Transverse colon (tissue), 4 donors: ENCODE measurements at regions not wholly inside any gene's neighbourhood (a gene's known extent, or its start where the extent isn't known, plus 50 kb on each side); places are given as distances from the start of the nearest gene placed in this dataset.

Source experiments
- DNase-seq: peaks from one replicate; pipeline ENCODE4 v3.0.0-alpha.2; 2019
- H3K27ac ChIP-seq, 4 donors: fragments of 200-600 bp; sonication (generic); 2 replicates each; pipeline ENCODE4 v1.5.1; 2016 to 2018; ENCODE audit warnings: inconsistent platforms in 4 of 4
- H3K27me3 ChIP-seq: fragments of 200-600 bp; sonication (generic); 2 replicates; pipeline ENCODE4 v1.5.1; 2017; ENCODE audit warnings: inconsistent platforms
- H3K36me3 ChIP-seq, 4 donors: fragments of 200-600 bp; sonication (generic); 2 replicates each; pipeline ENCODE4 v1.5.1; 2017 to 2019; ENCODE audit warnings: inconsistent platforms in 4 of 4
- H3K4me1 ChIP-seq, 4 donors: fragments of 200-600 bp; sonication (generic); 2 replicates each; pipeline ENCODE4 v1.5.1; 2017 to 2020; ENCODE audit warnings: inconsistent platforms in 4 of 4
- H3K4me3 ChIP-seq, 4 donors: fragments of 200-600 bp; sonication (generic); 1 replicate in 1 of 4; 2 replicates in 3 of 4; pipeline versions ENCODE4 v1.5.1 to v1.6.1; 2017 to 2019; ENCODE audit warnings: inconsistent platforms in 4 of 4
- H3K9me3 ChIP-seq, 2 donors: fragments of 200-600 bp; sonication (generic); 2 replicates each; pipeline ENCODE4 v1.5.1; 2017 to 2019; ENCODE audit warnings: inconsistent platforms in 2 of 2
- CTCF ChIP-seq, 5 experiments: fragments of 200-600 bp in 3 of 5; fragments of 450-650 bp in 2 of 5; sonication (generic) in 3 of 5; IDR thresholded peaks; 1 replicate in 2 of 5; 2 replicates in 3 of 5; pipeline ENCODE4 v1.5.1; 2016 to 2017; ENCODE audit warnings: antibody characterized with exemption in 5 of 5, inconsistent platforms in 3 of 5, mild to moderate bottlenecking in 2 of 5, moderate library complexity in 1 of 5
- EP300 ChIP-seq: sonication (generic); formaldehyde crosslinking; IDR thresholded peaks from one replicate; pipeline ENCODE4 v1.6.1; 2017; ENCODE audit warnings: antibody characterized with exemption, low read depth
- POLR2A ChIP-seq: fragments of 450-650 bp; IDR thresholded peaks from one replicate; pipeline ENCODE4 v1.6.1; 2016; ENCODE audit warnings: antibody characterized with exemption, mild to moderate bottlenecking, moderate library complexity
- POLR2AphosphoS5 ChIP-seq, 3 donors: sonication (generic); formaldehyde crosslinking; IDR thresholded peaks; one replicate each; pipeline ENCODE4 v1.6.1; 2016; ENCODE audit warnings: antibody characterized with exemption in 3 of 3
- WGBS, 2 donors: methylation state at CpG; one replicate each; pipeline ENCODE4 v1.1.5; 2018; ENCODE audit warnings: low coverage in 1 of 2; 5-methylcytosine and 5-hydroxymethylcytosine counted together
- in situ Hi-C, 4 donors: fragments of 200-750 bp; cut with MboI; loops; one replicate each; pipeline versions ENCODE4 v1.15.0 to v1.15.1; 2017; ENCODE audit warnings: low sequenced_read_pairs in 3 of 4, low pct_ligation_motif_present in 1 of 4, low pct_unique_long_range_greater_than_20kb in 1 of 4
- intact Hi-C: fragments of 100-400 bp; cut with DNase I; formaldehyde crosslinking; loops from one replicate; pipeline ENCODE4 v1.15.1; 2023; ENCODE audit warnings: low total_unique reads

DNA sequence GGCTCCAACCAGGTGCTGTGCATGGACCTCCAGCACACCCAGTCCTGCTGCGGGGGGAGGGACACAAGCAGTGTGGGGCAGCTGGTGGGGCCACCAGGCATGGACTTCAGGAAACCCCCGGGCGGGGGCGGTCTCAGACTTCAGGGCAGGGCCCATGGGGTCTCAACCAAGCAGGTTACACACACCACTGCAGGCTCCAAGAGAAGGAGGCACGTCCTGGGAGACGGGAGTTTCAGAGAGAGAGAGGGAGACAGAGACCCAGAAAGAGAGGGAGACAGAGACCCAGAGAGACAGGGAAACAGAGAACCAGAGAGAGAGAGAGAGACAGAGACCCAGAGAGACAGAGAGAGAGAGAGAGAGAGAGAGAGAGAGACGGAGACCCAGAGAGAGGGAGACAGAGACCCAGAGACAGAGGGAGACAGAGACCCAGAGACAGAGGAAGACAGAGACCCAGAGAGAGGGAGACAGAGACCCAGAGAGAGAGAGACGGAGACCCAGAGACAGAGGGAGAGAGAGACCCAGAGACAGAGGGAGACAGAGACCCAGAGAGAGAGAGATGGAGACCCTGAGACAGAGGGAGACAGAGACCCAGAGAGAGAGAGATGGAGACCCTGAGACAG is 128.9 kb downstream of the NCOR2 start:
- no peaks in the 10 kb centered on the region for H3K27me3 ChIP-seq
- intact Hi-C loops (no loop called here), in situ Hi-C loops (no loop called here)
- no peak for DNase-seq
- peak overlapping the region; percentile 13 to 63 (median 62) for H3K27ac ChIP-seq
- WGBS, 2 donors, result 72 to 85% methylated on average over 2 to 7 of the region's 8 CpGs
- no peaks in the 10 kb centered on the region for H3K9me3 ChIP-seq
- TF ChIP-seq POLR2A (no peak), CTCF (IDR thresholded peaks at IDR 0.05) (no peak), POLR2AphosphoS5 (IDR thresholded peaks at IDR 0.05) (no peak), EP300 (no peak)
- peaks cover under 1 to 22% (median 4%) of the 10 kb centered on the region in 4 donors for H3K4me1 ChIP-seq
- H3K36me3 ChIP-seq, result no peaks in the 10 kb centered on the region
- H3K4me3 ChIP-seq, result no peak overlapping the region

GRCh38 chr12:124437617-124438436 is 129.6 kb downstream of the NCOR2 start:
- in situ Hi-C loops (no loop called here), intact Hi-C loops (no loop called here)
- no peak overlapping the region for H3K4me3 ChIP-seq
- TF ChIP-seq EP300 (no peak), POLR2AphosphoS5 (IDR thresholded peaks at IDR 0.05) (no peak), CTCF (IDR thresholded peaks at IDR 0.05) (no peak), POLR2A (no peak)
- WGBS, 2 donors, result 85% methylated on average over 26 of the region's 36 CpGs; no CpG with 5 or more reads in 1 of the 2 donors
- H3K9me3 ChIP-seq, result no peaks in the 10 kb centered on the region
- H3K27ac ChIP-seq, result peak overlapping the region in 3 of 4 donors; percentile 17 to 62 (median 41)
- no peaks in the 10 kb centered on the region for H3K27me3 ChIP-seq
- H3K4me1 ChIP-seq, result peaks cover 3 to 25% (median 6%) of the 10 kb centered on the region in 4 donors
- no peaks in the 10 kb centered on the region for H3K36me3 ChIP-seq
- no peak for DNase-seq

- DNase-seq, result no peak
- WGBS, 2 donors, result 87% methylated on average over 7 of the region's 7 CpGs; no CpG with 5 or more reads in 1 of the 2 donors
- Histone ChIP-seq H3K27ac (peak overlapping the region in 3 of 4 donors; percentile 17 to 62 (median 41)), H3K9me3 (no peaks in the 10 kb centered on the region), H3K4me1 (peaks cover 3 to 24% (median 6%) of the 10 kb centered on the region in 4 donors), H3K27me3 (no peaks in the 10 kb centered on the region), H3K36me3 (no peaks in the 10 kb centered on the region), H3K4me3 (no peak overlapping the region)
- in situ Hi-C loops, result no loop called here
- intact Hi-C loops, result no loop called here
- no peak for TF ChIP-seq EP300
- no peak for TF ChIP-seq CTCF (IDR thresholded peaks at IDR 0.05)
- TF ChIP-seq POLR2A, result no peak
- TF ChIP-seq POLR2AphosphoS5 (IDR thresholded peaks at IDR 0.05), result no peak
These were observed 130.3 kb downstream of the NCOR2 start for GRCh38 chr12:124437121-124437520.

- no peaks in the 10 kb centered on the region for H3K9me3 ChIP-seq
- intact Hi-C loops, result no loop called here
- in situ Hi-C loops, result no loop called here
- H3K27me3 ChIP-seq, result no peaks in the 10 kb centered on the region
- DNase-seq, result no peak
- H3K36me3 ChIP-seq, result no peaks in the 10 kb centered on the region
- peak overlapping the region in 1 of 4 donors; percentile 30 for H3K27ac ChIP-seq
- 79% methylated on average over 8 of the region's 8 CpGs; no CpG with 5 or more reads in 1 of the 2 donors for WGBS, 2 donors
- peaks cover 3 to 19% (median 6%) of the 10 kb centered on the region in 4 donors for H3K4me1 ChIP-seq
- no peak for TF ChIP-seq CTCF (IDR thresholded peaks at IDR 0.05)
- TF ChIP-seq EP300, result no peak
- no peak for TF ChIP-seq POLR2A
- no peak for TF ChIP-seq POLR2AphosphoS5 (IDR thresholded peaks at IDR 0.05)
- no peak overlapping the region for H3K4me3 ChIP-seq
These were observed 131.0 kb downstream of the NCOR2 start for GRCh38 chr12:124436366-124436765.
